Heart right ventricle (tissue), 16 donors: ENCODE measurements at regions not wholly inside any gene's neighbourhood (a gene's known extent, or its start where the extent isn't known, plus 50 kb on each side); places are given as distances from the start of the nearest gene placed in this dataset.

Source experiments
- ATAC-seq, 8 donors: fragments of 200-7000 bp; cut with Tn5 transposase; one replicate each; pipeline ENCODE4 v1.9.1; 2020; ENCODE audit warnings: mild to moderate bottlenecking in 8 of 8, moderate library complexity in 8 of 8, moderate number of reproducible peaks in 1 of 8
- DNase-seq, 2 donors: peaks; one replicate each; pipeline ENCODE4 v3.0.0-alpha.2; 2020
- H3K27ac ChIP-seq, 10 donors: fragments of 200-600 bp; sonication (generic) in 2 of 10; one replicate each; pipeline versions ENCODE4 v1.5.0 to v1.8.0; 2020 to 2022; ENCODE audit warnings: mild to moderate bottlenecking in 3 of 10
- H3K27me3 ChIP-seq, 7 donors: fragments of 200-600 bp; one replicate each; pipeline ENCODE4 v1.8.0; 2021 to 2022; ENCODE audit warnings: mild to moderate bottlenecking in 2 of 7
- H3K36me3 ChIP-seq, 9 donors: fragments of 200-600 bp; sonication (generic) in 1 of 9; one replicate each; pipeline versions ENCODE4 v1.5.0 to v1.8.0; 2020 to 2022; ENCODE audit warnings: mild to moderate bottlenecking in 2 of 9
- H3K4me1 ChIP-seq, 9 donors: fragments of 200-600 bp; sonication (generic) in 1 of 9; one replicate each; pipeline versions ENCODE4 v1.5.0 to v1.8.0; 2020 to 2022; ENCODE audit warnings: mild to moderate bottlenecking in 4 of 9
- H3K4me3 ChIP-seq, 10 donors: fragments of 200-600 bp; sonication (generic) in 2 of 10; one replicate each; pipeline versions ENCODE4 v1.5.0 to v1.8.0; 2020 to 2022; ENCODE audit warnings: mild to moderate bottlenecking in 7 of 10, moderate library complexity in 2 of 10
- H3K9me3 ChIP-seq, 11 donors: fragments of 200-600 bp in 10 of 11; sonication (generic) in 2 of 11; one replicate each; pipeline versions ENCODE4 v1.5.0 to v1.8.0; 2013 to 2022; ENCODE audit warnings: mild to moderate bottlenecking in 2 of 11, control low read depth in 1 of 11, moderate library complexity in 1 of 11
- CTCF ChIP-seq, 9 donors: fragments of 200-600 bp; sonication (generic) in 2 of 9; IDR thresholded peaks; one replicate each; pipeline versions ENCODE4 v1.5.0 to v1.8.0; 2021 to 2022; ENCODE audit warnings: antibody characterized with exemption in 9 of 9, mild to moderate bottlenecking in 5 of 9, moderate library complexity in 1 of 9
- WGBS, 2 donors: extraction: QIAGEN DNeasy Blood & Tissue Kit; methylation state at CpG; one replicate each; pipeline ENCODE4 v1.1.7; 2013; ENCODE audit warnings: inconsistent platforms in 1 of 2; 5-methylcytosine and 5-hydroxymethylcytosine counted together
- intact Hi-C, 10 donors: fragments of 100-400 bp; cut with DNase I; formaldehyde crosslinking; loops; one replicate each; pipeline versions ENCODE4 v1.11.1 to v1.14.2; 2022
- donor health status: Arrhythmogenic right ventricular cardiomyopathy.
- donor health status: ischemic (EF 13 %, LVEDD 7.1; RV severe dilation, severe dysfunction).
- donor health status: healthy with polysubstance abuse.
- donor health status: DM: no; HTN: yes; CAD: no.
- donor health status: DM: no; HTN: no; CAD: no.
- donor health status: ischemic (EF 25% LVEDD 6.9; RV normal size, moderate dysfunction).
- donor health status: ischemic (EF 25% LVEDD 5.7; RV mildly dilated, moderate dysfunction).
- donor health status: healthy.
- donor health status: DM: yes; HTN: yes; CAD: no.
- donor health status: Ischemic cardiomyopathy.
- donor health status: ischemic (EF 35%, LVEDD 5.7; RV mildly dilated, moderate dysfunction).
- donor health status: nonischemic (EF 11% LVEDD 7.7; RV severe dilation, severe dysfunction).
- donor health status: DM: yes; HTN: yes; CAD: no.
- donor health status: PGD.
- donor health status: ischemic (EF 29% LVEDD 5.4; RV normal size, mild dysfunction).
- donor health status: nonischemic (EF 23%, LVEDD 6.1; RV moderate dilation, normal function).

- intact Hi-C loops = no loop called here
- peak in 7 of 8 donors; percentile 52 to 86 (median 72) for ATAC-seq
- H3K27me3 ChIP-seq = no peaks in the 10 kb centered on the region
- 21 to 26% methylated on average over 5 of the region's 5 CpGs for WGBS, 2 donors
- peak overlapping the region in 1 of 10 donors; percentile 18 for H3K4me3 ChIP-seq
- H3K36me3 ChIP-seq = no peaks in the 10 kb centered on the region
- peak in 1 of 2 donors; percentile 13 for DNase-seq
- H3K4me1 ChIP-seq = peaks cover 0 to 21% (median 6%) of the 10 kb centered on the region in 9 donors
- no peak for TF ChIP-seq CTCF (IDR thresholded peaks at IDR 0.05)
- no peaks in the 10 kb centered on the region for H3K9me3 ChIP-seq
- no peak overlapping the region for H3K27ac ChIP-seq
Measured at GRCh38 chr1:222071387-222071786, 329.5 kb upstream of the DUSP10 start.

GRCh38 chr1:222068937-222069336 is 327.0 kb upstream of the DUSP10 start:
- no peak overlapping the region for H3K4me3 ChIP-seq
- intact Hi-C loops = no loop called here
- H3K36me3 ChIP-seq = no peaks in the 10 kb centered on the region
- DNase-seq (no peak), ATAC-seq (no peak)
- H3K4me1 ChIP-seq = peaks cover 0 to 21% (median 6%) of the 10 kb centered on the region in 9 donors
- H3K27me3 ChIP-seq = no peaks in the 10 kb centered on the region
- peaks cover 0 to 15% (median 0%) of the 10 kb centered on the region in 11 donors for H3K9me3 ChIP-seq
- no peak for TF ChIP-seq CTCF (IDR thresholded peaks at IDR 0.05)
- no peak overlapping the region for H3K27ac ChIP-seq

- Histone ChIP-seq H3K4me1 (peaks cover 0 to 15% (median 6%) of the 10 kb centered on the region in 9 donors), H3K36me3 (no peaks in the 10 kb centered on the region), H3K27ac (no peak overlapping the region), H3K27me3 (no peaks in the 10 kb centered on the region), H3K9me3 (peaks cover 0 to 15% (median 0%) of the 10 kb centered on the region in 11 donors), H3K4me3 (no peak overlapping the region)
- ATAC-seq = no peak
- 87 to 90% methylated on average over 6 of the region's 6 CpGs for WGBS, 2 donors
- DNase-seq = no peak
- intact Hi-C loops = no loop called here
- TF ChIP-seq CTCF (IDR thresholded peaks at IDR 0.05) = no peak
Measured at GRCh38 chr1:222068101-222068500, 326.2 kb upstream of the DUSP10 start.

- DNase-seq = no peak
- Histone ChIP-seq H3K4me3 (no peak overlapping the region), H3K27me3 (no peaks in the 10 kb centered on the region), H3K9me3 (peaks cover 0 to 15% (median 0%) of the 10 kb centered on the region in 11 donors), H3K27ac (no peak overlapping the region), H3K4me1 (peaks cover 0 to 8% (median 3%) of the 10 kb centered on the region in 9 donors), H3K36me3 (no peaks in the 10 kb centered on the region)
- intact Hi-C loops = no loop called here
- TF ChIP-seq CTCF (IDR thresholded peaks at IDR 0.05) = no peak
- no peak for ATAC-seq
- WGBS, 2 donors = 24 to 29% methylated on average over 1 of the region's 1 CpG
Measured at GRCh38 chr1:222066539-222066938, 324.6 kb upstream of the DUSP10 start.
